ENCODE measurements at regions not wholly inside any gene's neighbourhood (a gene's known extent, or its start where the extent isn't known, plus 50 kb on each side); places are given as distances from the start of the nearest gene placed in this dataset.
"Not testable (repeated sequence)": the region's sequence is repeated elsewhere in the genome, so short reads cannot be mapped to it uniquely, and the experiment has no call there.

- H3K27me3 ChIP-seq (ENCODE audit: insufficient read depth, low read length, poor library complexity, severe bottlenecking) = no peaks in the 10 kb centered on the region
- H3K4me1 ChIP-seq (ENCODE audit: insufficient read depth, low read length) = no peaks in the 10 kb centered on the region
- no peak overlapping the region for H3K27ac ChIP-seq (ENCODE audit: low read depth, low read length)
- Mint-ChIP-seq H3K4me3 (no peak overlapping the region), H3K27ac (no peak overlapping the region), H3K36me3 (no peaks in the 10 kb centered on the region), H3K4me1 (no peaks in the 10 kb centered on the region), H3K27me3 (no peaks in the 10 kb centered on the region), H3K9me3 (peaks cover 6 to 28% (median 12%) of the 10 kb centered on the region in 5 donors)
- H3K9me3 ChIP-seq (ENCODE audit: low read length) = no peaks in the 10 kb centered on the region
- H3K36me3 ChIP-seq (ENCODE audit: insufficient read depth, low read length) = no peaks in the 10 kb centered on the region
- H3K4me3 ChIP-seq (ENCODE audit: low read length) = no peak overlapping the region
- POLR2A ChIA-PET = no interaction called here
- CTCF ChIA-PET = no interaction called here
- no peak for DNase-seq
Measured at GRCh38 chr11:91303749-91304148, 920.9 kb upstream of the FAT3 start.

DNA sequence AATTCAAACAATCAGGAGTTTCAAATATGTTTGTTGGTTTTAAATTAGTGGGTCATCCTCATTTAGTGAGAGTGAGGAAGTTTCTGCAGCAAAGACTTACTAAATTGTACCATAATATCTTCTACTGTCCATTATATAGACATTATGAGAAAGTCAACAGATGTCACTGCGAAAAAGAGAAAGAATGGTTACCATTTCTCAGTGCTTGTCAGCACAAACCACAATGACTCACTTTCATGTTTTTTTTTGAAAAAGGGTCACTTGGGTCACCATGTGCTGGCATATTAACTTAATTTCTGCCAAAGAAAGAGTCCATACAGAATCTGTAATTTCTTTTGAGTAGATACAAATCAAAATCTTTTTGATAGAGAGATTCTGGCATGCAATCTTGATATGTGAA, 924.6 kb upstream of the FAT3 start:
- Histone ChIP-seq H3K27me3 (ENCODE audit: insufficient read depth, low read length, poor library complexity, severe bottlenecking) (no peaks in the 10 kb centered on the region), H3K27ac (ENCODE audit: low read depth, low read length) (no peak overlapping the region), H3K4me3 (ENCODE audit: low read length) (no peak overlapping the region), H3K4me1 (ENCODE audit: insufficient read depth, low read length) (no peaks in the 10 kb centered on the region), H3K9me3 (ENCODE audit: low read length) (no peaks in the 10 kb centered on the region), H3K36me3 (ENCODE audit: insufficient read depth, low read length) (no peaks in the 10 kb centered on the region)
- H3K4me3 Mint-ChIP-seq = no peak overlapping the region
- ChIA-PET POLR2A (no interaction called here), CTCF (no interaction called here)
- no peaks in the 10 kb centered on the region for H3K4me1 Mint-ChIP-seq
- peaks cover 4 to 29% (median 7%) of the 10 kb centered on the region in 5 donors for H3K9me3 Mint-ChIP-seq
- peaks cover 0 to 1% of the 10 kb centered on the region in 2 donors for H3K27me3 Mint-ChIP-seq
- no peak overlapping the region for H3K27ac Mint-ChIP-seq
- H3K36me3 Mint-ChIP-seq = no peaks in the 10 kb centered on the region
- no peak for DNase-seq

GRCh38 chr11:91296629-91297028, 928.0 kb upstream of the FAT3 start:
- no peaks in the 10 kb centered on the region for H3K36me3 ChIP-seq (ENCODE audit: insufficient read depth, low read length)
- H3K4me1 Mint-ChIP-seq = no peaks in the 10 kb centered on the region
- H3K4me1 ChIP-seq (ENCODE audit: insufficient read depth, low read length) = no peaks in the 10 kb centered on the region
- no peaks in the 10 kb centered on the region for H3K9me3 ChIP-seq (ENCODE audit: low read length)
- no peaks in the 10 kb centered on the region for H3K27me3 ChIP-seq (ENCODE audit: insufficient read depth, low read length, poor library complexity, severe bottlenecking)
- H3K9me3 Mint-ChIP-seq = peaks cover 4 to 42% (median 8%) of the 10 kb centered on the region in 5 donors
- H3K4me3 ChIP-seq (ENCODE audit: low read length) = no peak overlapping the region
- DNase-seq = no peak
- no peak overlapping the region for H3K27ac Mint-ChIP-seq
- no peaks in the 10 kb centered on the region for H3K36me3 Mint-ChIP-seq
- CTCF ChIA-PET = no interaction called here
- peaks cover 0 to 1% of the 10 kb centered on the region in 2 donors for H3K27me3 Mint-ChIP-seq
- POLR2A ChIA-PET = no interaction called here
- H3K4me3 Mint-ChIP-seq = no peak overlapping the region
- H3K27ac ChIP-seq (ENCODE audit: low read depth, low read length) = no peak overlapping the region

- no peak for DNase-seq
- H3K27ac Mint-ChIP-seq = peak overlapping the region in 1 of 8 donors; percentile 64
- H3K4me1 Mint-ChIP-seq = no peaks in the 10 kb centered on the region
- H3K9me3 Mint-ChIP-seq = peaks cover 0 to 39% (median 7%) of the 10 kb centered on the region in 5 donors
- H3K36me3 Mint-ChIP-seq = no peaks in the 10 kb centered on the region
- ChIA-PET CTCF (no interaction called here), POLR2A (no interaction called here)
- H3K4me3 Mint-ChIP-seq = no peak overlapping the region
- peaks cover 0 to 1% of the 10 kb centered on the region in 2 donors for H3K27me3 Mint-ChIP-seq
- no peaks in the 10 kb centered on the region for H3K36me3 ChIP-seq (ENCODE audit: insufficient read depth, low read length)
- H3K27ac ChIP-seq (ENCODE audit: low read depth, low read length) = no peak overlapping the region
- no peaks in the 10 kb centered on the region for H3K4me1 ChIP-seq (ENCODE audit: insufficient read depth, low read length)
- H3K4me3 ChIP-seq (ENCODE audit: low read length) = no peak overlapping the region
- H3K9me3 ChIP-seq (ENCODE audit: low read length) = no peaks in the 10 kb centered on the region
- no peaks in the 10 kb centered on the region for H3K27me3 ChIP-seq (ENCODE audit: insufficient read depth, low read length, poor library complexity, severe bottlenecking)
Measured at GRCh38 chr11:91295591-91295990, 929.0 kb upstream of the FAT3 start.

GRCh38 chr11:91293119-91293518, 931.5 kb upstream of the FAT3 start:
- Histone ChIP-seq H3K27ac (ENCODE audit: low read depth, low read length) (no peak overlapping the region), H3K36me3 (ENCODE audit: insufficient read depth, low read length) (no peaks in the 10 kb centered on the region), H3K4me3 (ENCODE audit: low read length) (no peak overlapping the region), H3K9me3 (ENCODE audit: low read length) (no peaks in the 10 kb centered on the region), H3K4me1 (ENCODE audit: insufficient read depth, low read length) (no peaks in the 10 kb centered on the region), H3K27me3 (ENCODE audit: insufficient read depth, low read length, poor library complexity, severe bottlenecking) (no peaks in the 10 kb centered on the region)
- no peak for DNase-seq
- Mint-ChIP-seq H3K4me1 (no peaks in the 10 kb centered on the region), H3K9me3 (peaks cover 0 to 37% (median 4%) of the 10 kb centered on the region in 5 donors), H3K36me3 (no peaks in the 10 kb centered on the region), H3K4me3 (no peak overlapping the region), H3K27ac (no peak overlapping the region), H3K27me3 (peaks cover 0 to 1% of the 10 kb centered on the region in 2 donors)
- ChIA-PET CTCF (no interaction called here), POLR2A (no interaction called here)

GRCh38 chr11:91272089-91272488, 952.5 kb upstream of the FAT3 start:
- H3K27me3 ChIP-seq (ENCODE audit: insufficient read depth, low read length, poor library complexity, severe bottlenecking) = no peaks in the 10 kb centered on the region
- H3K9me3 Mint-ChIP-seq = peaks cover 2 to 11% (median 3%) of the 10 kb centered on the region in 5 donors
- H3K4me3 Mint-ChIP-seq = no peak overlapping the region
- no peaks in the 10 kb centered on the region for H3K4me1 Mint-ChIP-seq
- H3K27ac ChIP-seq (ENCODE audit: low read depth, low read length) = no peak overlapping the region
- H3K27ac Mint-ChIP-seq = no peak overlapping the region
- no peaks in the 10 kb centered on the region for H3K9me3 ChIP-seq (ENCODE audit: low read length)
- no peaks in the 10 kb centered on the region for H3K36me3 ChIP-seq (ENCODE audit: insufficient read depth, low read length)
- ChIA-PET POLR2A (no interaction called here), CTCF (no interaction called here)
- H3K4me1 ChIP-seq (ENCODE audit: insufficient read depth, low read length) = no peaks in the 10 kb centered on the region
- H3K4me3 ChIP-seq (ENCODE audit: low read length) = no peak overlapping the region
- no peaks in the 10 kb centered on the region for H3K36me3 Mint-ChIP-seq
- H3K27me3 Mint-ChIP-seq = no peaks in the 10 kb centered on the region
- DNase-seq = no peak

DNA sequence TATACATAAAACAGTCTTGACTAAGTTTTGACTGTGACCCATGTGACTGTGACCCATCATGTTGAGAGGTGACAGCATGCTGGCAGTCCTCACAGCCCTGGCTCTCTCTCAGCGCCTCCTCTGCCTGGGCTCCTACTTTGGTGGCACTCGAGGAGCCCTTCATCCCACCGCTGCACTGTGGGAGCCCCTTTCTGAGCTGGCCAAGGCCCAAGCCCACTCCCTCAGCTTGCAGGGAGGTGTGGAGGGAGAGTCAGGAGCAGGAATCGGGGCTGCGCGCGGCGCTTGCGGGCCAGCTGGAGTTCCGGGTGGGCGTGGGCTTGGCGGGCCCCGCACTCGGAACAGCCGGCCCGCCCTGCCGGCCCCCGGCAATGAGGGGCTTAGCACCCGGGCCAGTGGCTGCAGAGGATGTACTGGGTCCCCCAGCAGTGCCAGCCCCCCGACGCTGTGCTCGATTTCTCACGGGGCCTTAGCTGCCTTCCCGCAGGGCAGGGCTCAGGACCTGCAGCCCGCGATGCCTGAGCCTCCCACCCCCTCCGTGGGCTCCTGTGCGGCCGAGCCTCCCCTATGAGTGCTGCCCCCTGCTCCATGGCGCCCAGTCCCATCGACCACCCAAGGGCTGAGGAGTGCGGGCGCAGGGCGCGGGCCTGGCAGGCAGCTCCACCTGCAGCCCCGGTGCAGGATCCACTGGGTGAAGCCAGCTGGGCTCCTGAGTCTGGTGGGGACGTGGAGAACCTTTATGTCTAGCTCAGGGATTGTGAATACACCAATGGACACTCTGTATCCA, 955.9 kb upstream of the FAT3 start:
- H3K4me1 Mint-ChIP-seq; H3K27me3 Mint-ChIP-seq; H3K27me3 ChIP-seq (ENCODE audit: insufficient read depth, low read length, poor library complexity, severe bottlenecking); H3K4me3 ChIP-seq (ENCODE audit: low read length); H3K27ac Mint-ChIP-seq; POLR2A ChIA-PET; H3K4me1 ChIP-seq (ENCODE audit: insufficient read depth, low read length); H3K27ac ChIP-seq (ENCODE audit: low read depth, low read length); H3K36me3 Mint-ChIP-seq; DNase-seq; H3K9me3 ChIP-seq (ENCODE audit: low read length); H3K4me3 Mint-ChIP-seq; CTCF ChIA-PET; H3K36me3 ChIP-seq (ENCODE audit: insufficient read depth, low read length): not testable (repeated sequence)
- H3K9me3 Mint-ChIP-seq = peaks cover 4 to 21% (median 8%) of the 10 kb centered on the region in 5 donors

DNA sequence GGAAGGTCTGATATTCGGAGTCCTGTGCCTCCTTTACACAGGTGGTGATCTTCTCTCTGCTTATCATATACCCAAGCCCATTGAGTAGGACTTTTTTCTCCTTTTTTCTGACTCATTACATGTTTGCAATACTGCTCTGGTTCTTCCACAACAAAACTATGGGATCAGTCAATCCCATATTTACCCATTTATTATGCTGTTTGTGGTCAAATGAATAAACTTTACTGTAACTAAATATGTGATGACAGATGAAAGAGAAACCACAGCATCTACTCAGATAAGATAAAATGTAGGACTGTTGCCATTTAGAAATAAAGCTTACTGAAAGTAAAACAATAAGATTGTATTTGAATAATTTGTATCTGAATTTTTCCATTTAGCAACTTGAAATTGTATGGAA, 958.7 kb upstream of the FAT3 start:
- Mint-ChIP-seq H3K36me3 (no peaks in the 10 kb centered on the region), H3K4me1 (no peaks in the 10 kb centered on the region), H3K4me3 (no peak overlapping the region), H3K27ac (no peak overlapping the region), H3K9me3 (peaks cover 2 to 26% (median 12%) of the 10 kb centered on the region in 5 donors), H3K27me3 (no peaks in the 10 kb centered on the region)
- POLR2A ChIA-PET = no interaction called here
- DNase-seq = no peak
- no peaks in the 10 kb centered on the region for H3K4me1 ChIP-seq (ENCODE audit: insufficient read depth, low read length)
- no peaks in the 10 kb centered on the region for H3K27me3 ChIP-seq (ENCODE audit: insufficient read depth, low read length, poor library complexity, severe bottlenecking)
- no peaks in the 10 kb centered on the region for H3K9me3 ChIP-seq (ENCODE audit: low read length)
- no peaks in the 10 kb centered on the region for H3K36me3 ChIP-seq (ENCODE audit: insufficient read depth, low read length)
- CTCF ChIA-PET = no interaction called here
- H3K4me3 ChIP-seq (ENCODE audit: low read length) = no peak overlapping the region
- H3K27ac ChIP-seq (ENCODE audit: low read depth, low read length) = no peak overlapping the region

Measured in CD8-positive, alpha-beta memory T cell (primary cell).